ENCODE measurements at regions not wholly inside any gene's neighbourhood (a gene's known extent, or its start where the extent isn't known, plus 50 kb on each side); places are given as distances from the start of the nearest gene placed in this dataset.

DNA sequence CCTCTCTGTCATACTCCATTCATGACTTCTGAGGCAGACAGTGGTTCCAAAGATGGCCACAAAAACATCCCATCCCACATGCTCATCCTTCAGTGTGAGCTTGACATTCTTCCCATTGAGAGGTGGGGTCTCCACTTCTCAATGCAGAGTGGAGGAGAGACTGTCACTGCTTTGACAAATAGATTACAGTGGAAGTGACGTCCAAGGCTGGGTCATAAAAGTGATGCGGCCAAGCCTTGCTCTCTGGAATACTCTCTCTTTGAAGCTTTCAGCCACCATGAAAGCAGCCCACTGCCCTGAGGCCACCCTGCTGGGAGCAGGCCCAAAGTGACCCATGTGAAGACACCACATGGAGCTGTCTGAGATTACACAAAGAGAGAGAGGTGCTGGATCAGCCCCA, 59.0 kb upstream of the DNAH5 start:
- TF ChIP-seq, protein P1, sequence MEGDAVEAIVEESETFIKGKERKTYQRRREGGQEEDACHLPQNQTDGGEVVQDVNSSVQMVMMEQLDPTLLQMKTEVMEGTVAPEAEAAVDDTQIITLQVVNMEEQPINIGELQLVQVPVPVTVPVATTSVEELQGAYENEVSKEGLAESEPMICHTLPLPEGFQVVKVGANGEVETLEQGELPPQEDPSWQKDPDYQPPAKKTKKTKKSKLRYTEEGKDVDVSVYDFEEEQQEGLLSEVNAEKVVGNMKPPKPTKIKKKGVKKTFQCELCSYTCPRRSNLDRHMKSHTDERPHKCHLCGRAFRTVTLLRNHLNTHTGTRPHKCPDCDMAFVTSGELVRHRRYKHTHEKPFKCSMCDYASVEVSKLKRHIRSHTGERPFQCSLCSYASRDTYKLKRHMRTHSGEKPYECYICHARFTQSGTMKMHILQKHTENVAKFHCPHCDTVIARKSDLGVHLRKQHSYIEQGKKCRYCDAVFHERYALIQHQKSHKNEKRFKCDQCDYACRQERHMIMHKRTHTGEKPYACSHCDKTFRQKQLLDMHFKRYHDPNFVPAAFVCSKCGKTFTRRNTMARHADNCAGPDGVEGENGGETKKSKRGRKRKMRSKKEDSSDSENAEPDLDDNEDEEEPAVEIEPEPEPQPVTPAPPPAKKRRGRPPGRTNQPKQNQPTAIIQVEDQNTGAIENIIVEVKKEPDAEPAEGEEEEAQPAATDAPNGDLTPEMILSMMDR (IDR thresholded peaks at IDR 0.05): no peak
- TF ChIP-seq POLR2A (IDR thresholded peaks at IDR 0.05): no peak

Measured in thyroid gland (tissue), 4 donors.